SKM-1 treated with dmso at 0.1 percent for 144 hours (cell line): ENCODE measurements at regions not wholly inside any gene's neighbourhood (a gene's known extent, or its start where the extent isn't known, plus 50 kb on each side); places are given as distances from the start of the nearest gene placed in this dataset.
"Not testable (repeated sequence)": the region's sequence is repeated elsewhere in the genome, so short reads cannot be mapped to it uniquely, and the experiment has no call there.

Source experiments
- DNase-seq: peaks from one replicate; lab custom pipeline; 2025; ENCODE audit not compliant: unreplicated experiment; lab: John Stamatoyannopoulos, UW

- not testable (repeated sequence) for DNase-seq
Observed at GRCh38 chr15:22519213-22519612, 60.5 kb downstream of the GOLGA6L22 start.

GRCh38 chr15:22526537-22526936 lies 67.8 kb downstream of the GOLGA6L22 start:
- DNase-seq: not testable (repeated sequence)

GRCh38 chr15:22527016-22527415 lies 68.3 kb downstream of the GOLGA6L22 start:
- not testable (repeated sequence) for DNase-seq

GRCh38 chr15:22529200-22529599 lies 70.5 kb downstream of the GOLGA6L22 start:
- not testable (repeated sequence) for DNase-seq

GRCh38 chr15:22559701-22560100 lies 101.0 kb downstream of the GOLGA6L22 start:
- DNase-seq: not testable (repeated sequence)

GRCh38 chr15:22561716-22562115 lies 103.0 kb downstream of the GOLGA6L22 start:
- DNase-seq: not testable (repeated sequence)

- not testable (repeated sequence) for DNase-seq
Observed at GRCh38 chr15:22566510-22566909, 107.8 kb downstream of the GOLGA6L22 start.

GRCh38 chr15:22569486-22569885 lies 110.8 kb downstream of the GOLGA6L22 start:
- not testable (repeated sequence) for DNase-seq

GRCh38 chr15:22572152-22572735 lies 113.5 kb downstream of the GOLGA6L22 start:
- not testable (repeated sequence) for DNase-seq

- not testable (repeated sequence) for DNase-seq
Observed at GRCh38 chr15:22572792-22573191, 114.1 kb downstream of the GOLGA6L22 start.

GRCh38 chr15:22577828-22578227 lies 119.1 kb downstream of the GOLGA6L22 start:
- DNase-seq: not testable (repeated sequence)

- DNase-seq: not testable (repeated sequence)
Observed at GRCh38 chr15:22579213-22579612, 120.5 kb downstream of the GOLGA6L22 start.

GRCh38 chr15:22587391-22587790 lies 128.7 kb downstream of the GOLGA6L22 start:
- not testable (repeated sequence) for DNase-seq

GRCh38 chr15:22598552-22598951 lies 139.8 kb downstream of the GOLGA6L22 start:
- DNase-seq: not testable (repeated sequence)

- DNase-seq: not testable (repeated sequence)
Observed at GRCh38 chr15:22599526-22600320, 141.0 kb downstream of the GOLGA6L22 start.

GRCh38 chr15:22616976-22617375 lies 158.3 kb downstream of the GOLGA6L22 start:
- not testable (repeated sequence) for DNase-seq

- DNase-seq: not testable (repeated sequence)
Observed at GRCh38 chr15:22631789-22632188, 154.7 kb upstream of the NIPA1 start.

GRCh38 chr15:22639983-22640382 lies 146.5 kb upstream of the NIPA1 start:
- DNase-seq: not testable (repeated sequence)

GRCh38 chr15:22649458-22649857 lies 137.0 kb upstream of the NIPA1 start:
- DNase-seq: not testable (repeated sequence)

- not testable (repeated sequence) for DNase-seq
Observed at GRCh38 chr15:22651179-22651578, 135.3 kb upstream of the NIPA1 start.

GRCh38 chr15:22664294-22665058 lies 122.0 kb upstream of the NIPA1 start:
- DNase-seq: not testable (repeated sequence)
